ENCODE measurements at regions not wholly inside any gene's neighbourhood (a gene's known extent, or its start where the extent isn't known, plus 50 kb on each side); places are given as distances from the start of the nearest gene placed in this dataset.

- no peaks in the 10 kb centered on the region for H3K4me1 Mint-ChIP-seq (ENCODE audit: insufficient read depth, unreplicated experiment)
- BruUV-seq (replicated peaks) = no TSS peak
- no peak for TF ChIP-seq CTCF (IDR thresholded peaks at IDR 0.05; ENCODE audit: unreplicated experiment)
- no peaks in the 10 kb centered on the region for H3K27me3 Mint-ChIP-seq (ENCODE audit: insufficient read depth, unreplicated experiment)
- intact Hi-C loops (cut with micrococcal nuclease) = no loop called here
- CTCF ChIA-PET = interaction anchor here (0.7 kb wide), 1 partner anchor 704 kb away, joined by 3 read pairs; no protein-coding TSS in a partner anchor
- POLR2A ChIA-PET = no interaction called here
- H3K27ac Mint-ChIP-seq (ENCODE audit: low read depth, unreplicated experiment) = no peak overlapping the region
- DNase-seq (ENCODE audit: unreplicated experiment) = no peak
- no peak overlapping the region for H3K4me3 Mint-ChIP-seq (ENCODE audit: unreplicated experiment)
- peaks cover 11% of the 10 kb centered on the region for H3K9me3 Mint-ChIP-seq (ENCODE audit: unreplicated experiment)
- no peaks in the 10 kb centered on the region for H3K36me3 Mint-ChIP-seq (ENCODE audit: insufficient read depth, unreplicated experiment)
Observed at GRCh38 chr12:125687820-125688219, 622.6 kb downstream of the AACS start.

DNA sequence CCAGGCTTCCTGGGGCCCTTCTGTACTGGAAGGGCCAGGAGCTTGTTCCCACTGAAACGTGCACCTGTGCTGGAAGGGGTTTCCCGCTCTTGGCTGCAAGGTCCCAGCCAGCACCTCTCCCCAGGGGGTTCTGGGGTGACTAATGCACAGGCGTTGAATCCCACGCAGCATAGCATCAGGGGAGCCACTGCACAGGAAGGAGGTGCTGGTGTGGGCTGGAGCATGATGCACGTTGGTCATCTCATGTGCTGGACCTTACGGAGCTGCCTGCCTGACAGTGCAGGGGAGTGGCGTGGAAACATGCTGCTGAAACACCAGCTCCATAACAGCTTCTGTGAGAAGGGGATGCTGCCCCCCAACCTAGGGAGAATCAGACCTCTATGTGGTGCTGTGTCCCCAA lies 623.0 kb downstream of the AACS start:
- CTCF ChIA-PET = no interaction called here
- no peak for TF ChIP-seq CTCF (IDR thresholded peaks at IDR 0.05; ENCODE audit: unreplicated experiment)
- Mint-ChIP-seq H3K27ac (ENCODE audit: low read depth, unreplicated experiment) (no peak overlapping the region), H3K4me3 (ENCODE audit: unreplicated experiment) (no peak overlapping the region), H3K9me3 (ENCODE audit: unreplicated experiment) (peaks cover 11% of the 10 kb centered on the region), H3K4me1 (ENCODE audit: insufficient read depth, unreplicated experiment) (no peaks in the 10 kb centered on the region), H3K27me3 (ENCODE audit: insufficient read depth, unreplicated experiment) (no peaks in the 10 kb centered on the region), H3K36me3 (ENCODE audit: insufficient read depth, unreplicated experiment) (no peaks in the 10 kb centered on the region)
- intact Hi-C loops (cut with micrococcal nuclease) = no loop called here
- POLR2A ChIA-PET = no interaction called here
- DNase-seq (ENCODE audit: unreplicated experiment) = no peak
- no TSS peak for BruUV-seq (replicated peaks)

DNA sequence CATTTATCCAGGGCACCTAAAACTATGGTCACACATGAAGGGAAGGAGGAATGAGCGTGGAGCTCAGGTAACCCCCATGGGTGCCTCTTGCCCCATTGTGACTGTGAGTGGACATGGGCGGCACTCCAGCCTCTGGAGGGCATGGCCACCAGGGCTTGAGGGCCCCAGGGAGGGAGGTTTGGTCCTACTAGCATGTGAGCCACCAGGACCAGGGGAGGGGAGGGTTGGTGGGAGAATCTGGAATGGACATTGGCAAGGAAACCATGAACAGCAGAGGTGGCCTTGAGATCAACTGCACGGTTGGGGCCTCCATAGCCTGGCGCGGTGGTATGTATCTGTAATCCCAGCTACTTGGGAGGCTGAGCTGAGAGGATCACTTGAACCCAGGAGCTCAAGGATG lies 623.6 kb downstream of the AACS start:
- intact Hi-C loops (cut with micrococcal nuclease) = no loop called here
- no peaks in the 10 kb centered on the region for H3K4me1 Mint-ChIP-seq (ENCODE audit: insufficient read depth, unreplicated experiment)
- H3K4me3 Mint-ChIP-seq (ENCODE audit: unreplicated experiment) = no peak overlapping the region
- no TSS peak for BruUV-seq (replicated peaks)
- CTCF ChIA-PET = no interaction called here
- H3K27me3 Mint-ChIP-seq (ENCODE audit: insufficient read depth, unreplicated experiment) = no peaks in the 10 kb centered on the region
- no peak for TF ChIP-seq CTCF (IDR thresholded peaks at IDR 0.05; ENCODE audit: unreplicated experiment)
- H3K27ac Mint-ChIP-seq (ENCODE audit: low read depth, unreplicated experiment) = no peak overlapping the region
- H3K9me3 Mint-ChIP-seq (ENCODE audit: unreplicated experiment) = peaks cover 11% of the 10 kb centered on the region
- POLR2A ChIA-PET = no interaction called here
- no peaks in the 10 kb centered on the region for H3K36me3 Mint-ChIP-seq (ENCODE audit: insufficient read depth, unreplicated experiment)
- DNase-seq (ENCODE audit: unreplicated experiment) = no peak

DNA sequence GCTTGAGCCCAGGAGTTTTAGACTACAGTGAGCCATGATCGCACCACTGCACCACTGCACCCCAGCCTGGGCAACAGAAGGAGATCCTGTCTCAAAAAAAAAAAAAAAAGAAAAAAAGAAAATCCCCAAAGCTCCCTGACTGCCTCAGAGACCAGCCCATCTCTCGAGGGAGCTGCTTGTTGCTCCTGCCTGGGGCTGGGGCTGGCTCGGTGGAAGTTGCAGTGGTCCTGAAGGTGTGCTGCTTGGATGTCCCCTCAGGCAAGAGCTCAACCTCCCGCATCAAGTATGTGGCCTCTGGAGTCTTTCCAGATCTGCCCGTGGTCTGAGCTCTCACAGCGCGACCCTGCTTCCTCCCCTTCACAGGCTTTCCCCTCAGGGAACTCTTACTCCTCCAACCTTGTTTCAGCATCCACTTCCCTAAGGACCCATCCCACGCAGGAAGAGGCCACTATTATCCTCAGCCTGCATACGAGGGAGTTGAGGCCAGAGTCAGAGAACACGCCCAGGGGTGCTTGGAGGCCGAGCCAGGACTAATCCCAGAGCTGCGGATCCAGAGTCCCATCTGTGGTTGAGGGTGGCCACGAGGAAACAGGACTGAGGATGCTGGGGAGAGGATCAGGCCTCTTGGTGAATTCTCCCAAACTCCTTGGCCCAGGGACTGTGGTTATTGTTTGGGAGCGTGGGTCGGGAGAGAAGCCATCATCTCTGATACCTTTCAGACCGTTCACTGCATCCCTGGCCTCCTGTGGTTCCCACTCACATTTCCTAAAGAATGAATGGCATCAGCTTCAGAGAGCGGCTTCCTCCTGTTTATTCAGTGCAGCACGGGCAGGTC lies 624.6 kb downstream of the AACS start:
- CTCF ChIA-PET = no interaction called here
- no peak for TF ChIP-seq CTCF (IDR thresholded peaks at IDR 0.05; ENCODE audit: unreplicated experiment)
- intact Hi-C loops (cut with micrococcal nuclease) = no loop called here
- H3K9me3 Mint-ChIP-seq (ENCODE audit: unreplicated experiment) = peaks cover 15% of the 10 kb centered on the region
- POLR2A ChIA-PET = no interaction called here
- no peaks in the 10 kb centered on the region for H3K36me3 Mint-ChIP-seq (ENCODE audit: insufficient read depth, unreplicated experiment)
- no TSS peak for BruUV-seq (replicated peaks)
- H3K27ac Mint-ChIP-seq (ENCODE audit: low read depth, unreplicated experiment) = no peak overlapping the region
- H3K4me3 Mint-ChIP-seq (ENCODE audit: unreplicated experiment) = no peak overlapping the region
- no peaks in the 10 kb centered on the region for H3K4me1 Mint-ChIP-seq (ENCODE audit: insufficient read depth, unreplicated experiment)
- DNase-seq (ENCODE audit: unreplicated experiment) = no peak
- H3K27me3 Mint-ChIP-seq (ENCODE audit: insufficient read depth, unreplicated experiment) = no peaks in the 10 kb centered on the region
